Esophagus (tissue), 2 donors: ENCODE measurements at regions not wholly inside any gene's neighbourhood (a gene's known extent, or its start where the extent isn't known, plus 50 kb on each side); places are given as distances from the start of the nearest gene placed in this dataset.

Experiments used
- H3K27ac ChIP-seq, 2 donors: one replicate each; pipeline ENCODE4 v1.5.1; 2013; ENCODE audit warnings: low read depth in 2 of 2, mild to moderate bottlenecking in 2 of 2, inconsistent platforms in 1 of 2, low read length in 1 of 2, moderate library complexity in 1 of 2
- H3K27me3 ChIP-seq, 2 donors: one replicate each; pipeline ENCODE4 v1.6.1; 2013; ENCODE audit warnings: low read length in 2 of 2, control low read depth in 1 of 2, mild to moderate bottlenecking in 1 of 2; ENCODE audit not compliant: insufficient read depth in 2 of 2, control insufficient read depth in 1 of 2
- H3K36me3 ChIP-seq, 2 donors: one replicate each; pipeline ENCODE4 v1.6.1; 2013; ENCODE audit warnings: low read length in 1 of 2; ENCODE audit not compliant: control insufficient read depth in 2 of 2, insufficient read depth in 2 of 2
- H3K4me1 ChIP-seq, 2 donors: one replicate each; pipeline ENCODE4 v1.6.1; 2013; ENCODE audit warnings: low read length in 1 of 2; ENCODE audit not compliant: control insufficient read depth in 2 of 2, insufficient read depth in 2 of 2
- H3K4me3 ChIP-seq, 2 donors: one replicate each; pipeline ENCODE4 v1.5.1; 2013; ENCODE audit warnings: low read length in 2 of 2, mild to moderate bottlenecking in 2 of 2, low read depth in 1 of 2, moderate library complexity in 1 of 2
- H3K9me3 ChIP-seq, 2 donors: one replicate each; pipeline ENCODE4 v1.6.1; 2013; ENCODE audit warnings: mild to moderate bottlenecking in 2 of 2, low read depth in 1 of 2, low read length in 1 of 2, moderate library complexity in 1 of 2; ENCODE audit not compliant: control insufficient read depth in 2 of 2, insufficient read depth in 1 of 2
- WGBS, 2 donors: extraction: QIAGEN DNeasy Blood & Tissue Kit; methylation state at CpG; one replicate each; pipeline ENCODE4 v1.1.7; 2013; 5-methylcytosine and 5-hydroxymethylcytosine counted together
- donor health status: healthy with polysubstance abuse.
- donor health status: Bipolar disorder and iron deficiency.

GRCh38 chr11:114846416-114846791, 168.1 kb downstream of the NXPE2 start:
- Histone ChIP-seq H3K9me3 (no peaks in the 10 kb centered on the region), H3K27ac (no peak overlapping the region), H3K27me3 (no peaks in the 10 kb centered on the region), H3K36me3 (no peaks in the 10 kb centered on the region), H3K4me3 (no peak overlapping the region), H3K4me1 (no peaks in the 10 kb centered on the region)
- 51 to 61% methylated on average over 3 of the region's 3 CpGs for WGBS, 2 donors

- no peaks in the 10 kb centered on the region for H3K9me3 ChIP-seq
- H3K27ac ChIP-seq = no peak overlapping the region
Observed at GRCh38 chr11:114847306-114847975, 169.1 kb downstream of the NXPE2 start.

GRCh38 chr11:114848027-114848426, 169.7 kb downstream of the NXPE2 start:
- WGBS, 2 donors = 30 to 44% methylated on average over 6 of the region's 6 CpGs
- no peak overlapping the region for H3K4me3 ChIP-seq
- no peak overlapping the region for H3K27ac ChIP-seq
- H3K27me3 ChIP-seq = no peaks in the 10 kb centered on the region
- no peaks in the 10 kb centered on the region for H3K36me3 ChIP-seq
- H3K9me3 ChIP-seq = no peaks in the 10 kb centered on the region
- no peaks in the 10 kb centered on the region for H3K4me1 ChIP-seq

More at GRCh38 chr11:114847306-114847975, 169.1 kb downstream of the NXPE2 start:
- H3K36me3 ChIP-seq = no peaks in the 10 kb centered on the region
- WGBS, 2 donors = 37 to 39% methylated on average over 7 of the region's 7 CpGs
- H3K4me1 ChIP-seq = no peaks in the 10 kb centered on the region
- no peaks in the 10 kb centered on the region for H3K27me3 ChIP-seq
- no peak overlapping the region for H3K4me3 ChIP-seq

GRCh38 chr11:114857281-114857680, 179.0 kb downstream of the NXPE2 start:
- peaks cover 0 to 4% of the 10 kb centered on the region in 2 donors for H3K27me3 ChIP-seq
- H3K9me3 ChIP-seq = no peaks in the 10 kb centered on the region
- H3K36me3 ChIP-seq = no peaks in the 10 kb centered on the region
- WGBS, 2 donors = 33 to 38% methylated on average over 4 of the region's 4 CpGs
- H3K4me1 ChIP-seq = no peaks in the 10 kb centered on the region
- no peak overlapping the region for H3K4me3 ChIP-seq
- no peak overlapping the region for H3K27ac ChIP-seq

GRCh38 chr11:114864896-114865295, 186.6 kb downstream of the NXPE2 start:
- no peaks in the 10 kb centered on the region for H3K36me3 ChIP-seq
- no peak overlapping the region for H3K27ac ChIP-seq
- H3K4me3 ChIP-seq = no peak overlapping the region
- WGBS, 2 donors = 66 to 72% methylated on average over 2 of the region's 2 CpGs
- H3K9me3 ChIP-seq = peaks cover 0 to 4% of the 10 kb centered on the region in 2 donors
- H3K4me1 ChIP-seq = no peaks in the 10 kb centered on the region
- H3K27me3 ChIP-seq = no peaks in the 10 kb centered on the region

- no peaks in the 10 kb centered on the region for H3K4me1 ChIP-seq
- WGBS, 2 donors = 50 to 60% methylated on average over 6 of the region's 6 CpGs
- no peaks in the 10 kb centered on the region for H3K27me3 ChIP-seq
- H3K9me3 ChIP-seq = peaks cover 0 to 4% of the 10 kb centered on the region in 2 donors
- no peaks in the 10 kb centered on the region for H3K36me3 ChIP-seq
- H3K27ac ChIP-seq = no peak overlapping the region
- H3K4me3 ChIP-seq = no peak overlapping the region
Observed at GRCh38 chr11:114876234-114876633, 197.9 kb downstream of the NXPE2 start.

GRCh38 chr11:114877976-114878375, 199.6 kb downstream of the NXPE2 start:
- Histone ChIP-seq H3K4me3 (no peak overlapping the region), H3K4me1 (no peaks in the 10 kb centered on the region), H3K9me3 (peaks cover 0 to 4% of the 10 kb centered on the region in 2 donors), H3K36me3 (no peaks in the 10 kb centered on the region), H3K27ac (no peak overlapping the region), H3K27me3 (no peaks in the 10 kb centered on the region)

GRCh38 chr11:114880442-114880841, 202.1 kb downstream of the NXPE2 start:
- Histone ChIP-seq H3K4me1 (no peaks in the 10 kb centered on the region), H3K4me3 (no peak overlapping the region), H3K27me3 (no peaks in the 10 kb centered on the region), H3K9me3 (peaks cover 0 to 4% of the 10 kb centered on the region in 2 donors), H3K27ac (no peak overlapping the region), H3K36me3 (no peaks in the 10 kb centered on the region)
- WGBS, 2 donors = 42 to 54% methylated on average over 2 of the region's 2 CpGs

- WGBS, 2 donors = 66 to 75% methylated on average over 3 of the region's 3 CpGs
- Histone ChIP-seq H3K4me1 (no peaks in the 10 kb centered on the region), H3K36me3 (no peaks in the 10 kb centered on the region)
Observed at GRCh38 chr11:114883472-114883871, 205.1 kb downstream of the NXPE2 start.

GRCh38 chr11:114886644-114887265, 208.4 kb downstream of the NXPE2 start:
- Histone ChIP-seq H3K27ac (peak overlapping the region in 1 of 2 donors; percentile 80), H3K27me3 (no peaks in the 10 kb centered on the region), H3K36me3 (no peaks in the 10 kb centered on the region), H3K9me3 (no peaks in the 10 kb centered on the region), H3K4me1 (no peaks in the 10 kb centered on the region), H3K4me3 (no peak overlapping the region)
- WGBS, 2 donors = 22 to 42% methylated on average over 4 of the region's 4 CpGs

More at GRCh38 chr11:114883472-114883871, 205.1 kb downstream of the NXPE2 start:
- no peaks in the 10 kb centered on the region for H3K9me3 ChIP-seq
- H3K4me3 ChIP-seq = no peak overlapping the region
- H3K27me3 ChIP-seq = no peaks in the 10 kb centered on the region
- no peak overlapping the region for H3K27ac ChIP-seq
